D341Med (cell line): ENCODE measurements at regions not wholly inside any gene's neighbourhood (a gene's known extent, or its start where the extent isn't known, plus 50 kb on each side); places are given as distances from the start of the nearest gene placed in this dataset.

Experiments
- DNase-seq: peaks from one replicate; pipeline ENCODE4 v3.0.0; 2012; ENCODE audit warnings: low spot score

DNA sequence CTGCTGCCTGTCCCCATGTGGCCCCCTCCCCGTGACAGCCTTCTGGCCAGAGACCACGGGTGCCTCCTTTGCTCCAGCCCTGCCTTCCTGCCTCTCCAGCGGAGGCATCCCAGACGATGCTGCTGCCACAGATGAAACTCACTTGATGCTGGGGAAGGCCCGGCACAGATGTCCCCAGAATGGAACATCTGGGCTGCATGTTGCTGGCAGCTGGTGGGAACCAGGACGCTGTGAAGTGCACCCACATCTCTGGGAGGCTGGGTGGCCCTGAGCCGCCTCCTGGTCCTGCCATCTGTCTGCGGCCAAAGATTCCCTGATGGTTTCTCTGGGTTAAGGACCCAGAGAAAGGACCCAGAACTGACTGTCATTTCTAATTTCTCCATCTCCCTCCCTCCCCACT lies 51.9 kb upstream of the PTPRS start:
- DNase-seq: no peak

DNA sequence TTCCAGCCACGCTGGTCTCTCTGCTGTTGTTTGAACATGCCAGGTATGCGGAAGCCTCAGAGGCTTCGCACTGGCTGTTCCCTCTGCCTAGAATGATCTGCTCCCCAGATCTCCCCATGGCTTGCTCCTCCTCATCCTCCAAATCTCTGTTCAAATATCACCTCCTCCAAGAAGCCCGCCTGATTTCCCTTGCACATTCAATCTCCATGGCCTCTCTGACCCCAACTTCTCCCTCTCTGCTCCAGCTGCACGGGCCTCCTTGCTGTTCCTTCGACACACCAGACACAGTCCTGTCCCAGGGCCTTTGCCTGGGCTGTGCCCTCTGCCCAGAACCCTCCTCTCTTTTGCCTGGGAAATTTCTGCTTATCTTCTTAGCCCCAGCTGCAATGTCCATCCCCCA lies 52.5 kb upstream of the PTPRS start:
- DNase-seq: no peak

DNA sequence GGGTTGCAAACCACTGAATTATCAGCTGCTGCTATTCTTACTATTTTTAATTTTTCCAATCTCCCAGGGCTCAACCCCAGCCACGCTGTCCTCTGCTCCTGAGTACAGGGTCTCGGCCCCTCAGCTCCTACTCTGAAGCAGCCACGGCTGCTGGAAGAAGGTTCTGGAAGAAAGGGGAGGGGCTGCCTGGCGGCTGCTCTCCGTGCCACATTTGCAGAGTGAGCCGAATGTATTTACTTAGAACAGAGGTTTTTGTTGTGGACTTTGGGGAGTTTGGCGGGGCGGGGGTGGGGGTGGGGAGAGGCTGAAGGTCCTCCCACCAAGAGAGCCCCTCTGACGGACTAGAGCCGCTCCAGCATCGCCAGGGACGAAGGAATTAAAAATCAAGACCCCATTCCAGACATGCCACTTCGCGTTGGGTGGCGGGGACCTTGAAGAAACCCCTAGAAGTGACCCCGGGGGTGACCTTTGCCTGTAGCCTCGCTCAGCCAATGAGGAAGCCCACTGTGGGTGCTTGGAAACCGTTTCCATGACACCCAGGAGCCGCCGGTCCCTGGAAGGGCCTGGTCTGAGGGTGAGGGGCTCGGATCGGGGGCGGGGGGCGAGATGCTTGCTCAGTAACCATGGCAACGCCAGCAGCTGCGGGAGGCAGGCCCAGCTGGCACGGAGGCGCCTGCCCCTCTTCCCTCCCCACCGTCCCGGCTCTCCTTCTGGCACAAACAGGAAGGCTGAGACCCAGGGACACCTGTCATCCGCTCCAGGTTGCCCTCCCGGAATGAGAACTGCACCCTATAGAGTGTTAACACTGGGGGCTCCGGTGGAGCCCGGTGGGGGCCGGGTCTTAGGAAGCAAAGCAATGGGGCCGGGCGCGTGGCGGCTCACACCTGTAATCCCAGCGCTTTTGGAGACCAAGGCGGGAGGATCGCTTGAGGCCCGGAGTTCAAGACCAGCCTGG lies 54.2 kb upstream of the PTPRS start:
- DNase-seq: peak; percentile 39

DNA sequence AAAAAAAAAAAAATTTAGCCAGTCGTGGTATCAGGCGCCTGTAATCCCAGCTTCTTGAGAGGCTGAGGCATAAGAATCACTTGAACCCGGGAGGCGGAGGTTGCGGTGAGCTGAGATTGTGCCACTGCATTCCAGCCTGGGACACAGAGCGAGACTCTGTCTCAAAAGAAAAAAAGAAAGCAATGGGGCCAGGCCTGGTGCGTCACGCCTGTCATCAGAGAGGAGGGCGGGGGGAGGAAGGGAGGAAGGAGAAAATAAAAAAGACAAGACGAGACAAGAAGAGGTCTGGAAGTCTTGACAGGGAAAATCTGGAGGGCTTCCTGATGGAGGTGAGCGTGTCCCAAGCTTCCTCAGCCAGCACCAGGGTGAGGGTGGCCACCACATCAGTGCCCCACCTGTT lies 54.9 kb upstream of the PTPRS start:
- DNase-seq: no peak

DNA sequence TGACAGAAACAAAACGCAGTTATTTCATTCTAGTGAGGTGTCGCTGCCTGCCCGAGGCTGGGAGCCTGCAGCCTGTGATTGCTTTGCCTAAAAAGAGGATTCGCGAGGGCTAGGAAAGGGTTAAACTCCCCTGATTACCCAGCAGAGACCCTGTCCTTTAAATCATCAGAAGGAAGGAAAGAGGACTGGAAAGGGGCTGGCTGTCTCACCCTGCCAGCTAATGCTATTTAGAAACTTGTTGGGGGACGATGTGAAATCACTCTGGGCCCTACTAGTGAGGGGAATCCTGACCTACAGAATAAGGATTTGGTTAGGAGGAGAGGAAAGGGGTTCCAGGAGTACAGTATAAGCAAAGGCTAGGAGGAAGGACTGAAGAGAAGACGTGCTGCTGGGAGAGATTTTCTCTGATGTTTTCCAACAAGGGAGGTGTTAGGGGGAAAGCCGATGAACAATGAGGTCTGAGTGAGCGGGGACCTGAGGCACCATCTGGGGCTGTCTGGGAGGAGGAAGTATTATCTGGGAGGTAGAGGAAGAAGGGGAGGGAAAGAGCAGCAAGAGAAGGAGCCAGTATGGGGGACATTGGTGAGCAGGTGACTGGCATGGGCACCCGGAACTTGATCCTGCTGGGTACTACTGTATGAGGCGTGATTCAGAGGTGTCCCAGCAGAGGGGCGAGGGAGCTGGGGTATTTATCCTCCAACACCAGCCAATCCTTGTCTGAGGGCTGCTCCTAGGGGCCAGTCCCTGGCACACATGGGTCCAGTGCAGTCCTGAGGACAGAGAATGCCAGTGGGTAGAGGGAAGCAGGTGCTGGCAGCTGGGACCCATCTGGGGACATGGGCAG lies 55.7 kb upstream of the PTPRS start:
- peak; percentile 52 for DNase-seq

DNA sequence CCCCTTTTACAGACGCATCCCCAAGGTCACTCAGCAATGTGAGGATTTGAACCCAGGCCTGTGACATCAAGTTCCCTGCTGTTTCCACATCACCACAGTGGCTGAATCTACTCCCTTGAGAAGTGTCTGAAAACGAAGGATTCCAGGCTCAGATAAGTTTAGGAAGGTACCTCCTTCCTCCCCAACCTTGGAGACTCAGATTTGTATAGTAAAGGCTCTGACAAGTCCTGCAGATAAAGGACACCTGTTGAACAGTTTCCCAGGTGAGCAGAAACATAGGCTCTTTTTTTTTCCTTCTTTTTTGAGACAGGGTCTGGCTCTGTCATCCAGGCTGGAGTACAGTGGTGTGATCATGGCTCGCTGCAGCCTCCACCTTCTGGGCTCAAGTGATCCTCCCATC lies 56.4 kb upstream of the PTPRS start:
- DNase-seq: no peak

DNA sequence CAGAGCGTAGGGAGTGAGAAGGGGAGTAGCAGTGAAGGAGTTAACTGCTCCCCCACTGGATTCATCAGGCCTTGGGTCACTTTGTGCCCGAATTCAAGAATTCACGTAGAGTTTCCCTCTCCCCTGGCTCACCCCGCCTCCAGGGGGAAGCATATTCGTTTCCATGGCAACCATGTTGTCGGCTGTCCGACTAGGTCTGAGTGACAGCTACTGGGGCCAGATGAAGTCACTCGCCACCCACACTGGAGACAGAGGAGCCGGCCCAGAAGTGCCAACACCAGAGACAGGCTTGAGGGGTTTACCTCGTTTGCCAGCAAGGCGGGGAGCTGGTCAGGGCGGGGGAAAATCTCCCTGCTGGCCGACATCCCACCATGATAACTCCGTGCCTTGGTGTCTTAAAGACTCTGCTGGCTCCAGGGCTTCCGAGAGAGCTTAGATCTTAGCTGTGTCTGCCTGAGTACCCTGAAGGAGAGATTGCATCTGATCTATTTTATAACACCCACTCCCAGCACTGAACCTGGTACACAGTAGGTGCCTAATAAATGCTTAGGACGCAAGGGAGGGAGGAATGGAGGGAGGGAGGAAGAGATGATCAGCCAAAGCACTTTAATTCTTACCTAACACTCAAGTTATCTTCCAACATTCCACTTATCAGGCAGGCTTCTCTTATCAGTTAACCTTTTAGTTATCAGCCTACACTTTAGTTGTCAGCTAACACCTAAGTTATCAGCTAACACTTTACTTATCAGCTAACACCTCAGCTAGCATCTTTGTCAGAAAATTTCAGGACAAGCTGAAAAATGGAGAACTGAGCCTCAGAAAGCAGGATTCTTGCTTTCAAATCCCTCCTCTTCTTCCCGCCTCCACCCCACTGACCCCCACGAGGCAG lies 57.2 kb upstream of the ZNRF4 start:
- DNase-seq: peak; percentile 62

DNA sequence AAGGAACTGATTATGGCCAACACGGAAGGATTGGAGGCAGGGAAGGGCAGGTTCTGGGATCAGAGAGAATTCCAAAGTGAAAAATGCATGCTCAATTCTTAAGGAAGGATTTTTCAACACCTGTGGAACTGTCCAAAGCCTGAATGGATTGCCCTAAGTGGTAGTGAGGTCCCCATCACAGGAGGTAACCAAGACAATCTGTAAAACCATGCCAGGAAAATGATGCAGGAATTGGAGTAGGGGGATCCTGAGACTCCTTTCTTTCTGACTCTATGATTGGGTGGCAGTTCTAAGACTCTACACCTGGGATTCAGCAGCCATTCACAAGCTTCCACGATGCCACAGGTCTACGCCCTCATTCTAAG lies 56.5 kb upstream of the ZNRF4 start:
- DNase-seq: no peak

DNA sequence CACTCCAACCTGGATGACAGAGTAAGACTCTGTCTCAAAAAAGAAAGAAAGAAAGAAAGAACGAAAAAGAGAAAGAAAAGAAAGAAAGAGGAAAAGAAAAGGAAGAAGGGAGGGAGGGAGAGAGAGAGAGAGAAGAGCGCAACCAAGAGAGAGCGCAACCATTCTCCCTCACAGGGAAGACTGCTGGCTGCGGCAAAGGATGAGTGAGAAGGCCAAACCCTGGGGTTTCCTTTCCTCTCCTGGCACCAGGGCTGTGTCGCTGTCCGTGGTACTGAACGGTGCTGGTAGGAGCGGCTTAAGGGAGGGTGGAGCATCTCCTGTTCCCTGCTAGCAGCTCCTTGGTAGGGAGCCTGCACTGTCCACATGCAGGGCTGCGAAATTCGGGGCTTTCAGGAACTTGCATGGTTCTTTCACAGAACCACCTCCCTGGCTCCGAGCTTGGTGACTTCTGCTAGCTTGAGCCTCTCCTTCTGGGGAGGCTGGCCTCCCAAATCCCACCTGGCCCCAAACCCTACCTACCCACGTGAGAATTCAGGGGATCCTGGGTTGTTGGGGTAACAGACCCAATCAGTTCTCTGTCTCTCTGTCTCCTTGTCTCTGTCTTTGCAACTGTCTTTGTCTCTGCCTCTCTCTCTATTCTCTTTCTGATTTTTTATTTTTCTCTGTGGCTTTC lies 51.1 kb upstream of the ZNRF4 start:
- DNase-seq: peak; percentile 49
